ENCODE measurements at regions not wholly inside any gene's neighbourhood (a gene's known extent, or its start where the extent isn't known, plus 50 kb on each side); places are given as distances from the start of the nearest gene placed in this dataset.

- no peak for TF ChIP-seq CTCF (IDR thresholded peaks at IDR 0.05)
- no peak for TF ChIP-seq POLR2A (IDR thresholded peaks at IDR 0.05)
Measured at GRCh38 chr3:107251819-107252218, 125.4 kb upstream of the CCDC54 start.

Data from Peyer's patch (tissue), 4 donors.